Esophagus squamous epithelium (tissue), 4 donors: ENCODE measurements at regions not wholly inside any gene's neighbourhood (a gene's known extent, or its start where the extent isn't known, plus 50 kb on each side); places are given as distances from the start of the nearest gene placed in this dataset.

Experiments used
- POLR2A ChIP-seq, 4 donors: fragments of 450-650 bp; IDR thresholded peaks; one replicate each; pipeline ENCODE4 v1.6.1; 2017; ENCODE audit warnings: antibody characterized with exemption in 4 of 4, mild to moderate bottlenecking in 4 of 4, moderate library complexity in 3 of 4
- TF ChIP-seq, protein P1 (sequence below), 6 experiments: fragments of 450-650 bp in 4 of 6; fragments of 200-600 bp in 2 of 6; sonication (generic) in 2 of 6; IDR thresholded peaks; one replicate each; pipeline ENCODE4 v1.5.1; 2016 to 2019; ENCODE audit warnings: antibody characterized with exemption in 6 of 6, mild to moderate bottlenecking in 4 of 6, moderate library complexity in 4 of 6

DNA sequence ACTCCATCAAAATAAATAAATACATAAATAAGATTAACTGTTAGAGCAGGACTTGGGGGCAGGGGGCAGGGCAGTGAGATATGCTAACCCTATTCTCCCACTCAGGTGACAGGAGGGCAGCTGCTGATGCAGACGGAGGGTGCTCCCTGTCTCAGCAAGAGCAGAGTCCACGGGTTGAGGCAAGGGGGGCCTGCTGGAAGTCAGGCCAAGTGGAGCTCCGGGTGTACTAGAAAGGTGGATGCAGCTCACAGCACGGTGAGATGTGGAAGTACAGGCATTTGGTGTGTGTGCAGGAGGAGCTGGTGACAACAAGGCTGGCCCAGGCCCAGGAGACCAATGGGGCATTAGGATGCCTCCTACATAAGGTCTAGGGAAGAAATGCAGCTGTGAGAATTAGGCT lies 467.3 kb upstream of the B3GAT1 start:
- TF ChIP-seq, protein P1, sequence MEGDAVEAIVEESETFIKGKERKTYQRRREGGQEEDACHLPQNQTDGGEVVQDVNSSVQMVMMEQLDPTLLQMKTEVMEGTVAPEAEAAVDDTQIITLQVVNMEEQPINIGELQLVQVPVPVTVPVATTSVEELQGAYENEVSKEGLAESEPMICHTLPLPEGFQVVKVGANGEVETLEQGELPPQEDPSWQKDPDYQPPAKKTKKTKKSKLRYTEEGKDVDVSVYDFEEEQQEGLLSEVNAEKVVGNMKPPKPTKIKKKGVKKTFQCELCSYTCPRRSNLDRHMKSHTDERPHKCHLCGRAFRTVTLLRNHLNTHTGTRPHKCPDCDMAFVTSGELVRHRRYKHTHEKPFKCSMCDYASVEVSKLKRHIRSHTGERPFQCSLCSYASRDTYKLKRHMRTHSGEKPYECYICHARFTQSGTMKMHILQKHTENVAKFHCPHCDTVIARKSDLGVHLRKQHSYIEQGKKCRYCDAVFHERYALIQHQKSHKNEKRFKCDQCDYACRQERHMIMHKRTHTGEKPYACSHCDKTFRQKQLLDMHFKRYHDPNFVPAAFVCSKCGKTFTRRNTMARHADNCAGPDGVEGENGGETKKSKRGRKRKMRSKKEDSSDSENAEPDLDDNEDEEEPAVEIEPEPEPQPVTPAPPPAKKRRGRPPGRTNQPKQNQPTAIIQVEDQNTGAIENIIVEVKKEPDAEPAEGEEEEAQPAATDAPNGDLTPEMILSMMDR (IDR thresholded peaks at IDR 0.05), result no peak
- TF ChIP-seq POLR2A (IDR thresholded peaks at IDR 0.05), result no peak
